PFSK-1 (cell line): ENCODE measurements at regions not wholly inside any gene's neighbourhood (a gene's known extent, or its start where the extent isn't known, plus 50 kb on each side); places are given as distances from the start of the nearest gene placed in this dataset.

Source experiments
- FOXP2 ChIP-seq: optimal IDR thresholded peaks from 2 replicates; pipeline ENCODE3; 2011; ENCODE audit warnings: borderline replicate concordance, control low read depth, inconsistent platforms; ENCODE audit not compliant: insufficient read depth; ENCODE audit errors: extremely low read length, extremely low read depth
- POLR2AphosphoS5 ChIP-seq: IDR thresholded peaks from 2 replicates; pipeline ENCODE4 v1.6.1; 2012; ENCODE audit warnings: low read depth, mild to moderate bottlenecking, control low read depth, low read length, moderate library complexity
- SIN3A ChIP-seq: IDR thresholded peaks from 2 replicates; pipeline ENCODE4 v1.6.1; 2012; ENCODE audit warnings: mild to moderate bottlenecking, low read length, moderate library complexity, borderline replicate concordance; ENCODE audit not compliant: insufficient read depth
- TAF1 ChIP-seq: IDR thresholded peaks from 2 replicates; pipeline ENCODE4 v1.6.1; 2012; ENCODE audit warnings: low read length, control low read depth, borderline replicate concordance; ENCODE audit not compliant: insufficient read depth
- TF ChIP-seq, protein P1 (sequence below), 2 experiments: IDR thresholded peaks; 2 replicates each; pipeline versions ENCODE4 v1.6.1 to v1.8.0; 2011 to 2012; ENCODE audit warnings: low read depth in 2 of 2, low read length in 2 of 2, control low read depth in 1 of 2, inconsistent platforms in 1 of 2, mild to moderate bottlenecking in 1 of 2, moderate library complexity in 1 of 2; ENCODE audit not compliant: insufficient read depth in 1 of 2

GRCh38 chr19:29016353-29016752 is 196.6 kb downstream of the UQCRFS1 start:
- TF ChIP-seq FOXP2 (no peak), SIN3A (no peak), TAF1 (no peak), POLR2AphosphoS5 (no peak)
- TF ChIP-seq, protein P1, sequence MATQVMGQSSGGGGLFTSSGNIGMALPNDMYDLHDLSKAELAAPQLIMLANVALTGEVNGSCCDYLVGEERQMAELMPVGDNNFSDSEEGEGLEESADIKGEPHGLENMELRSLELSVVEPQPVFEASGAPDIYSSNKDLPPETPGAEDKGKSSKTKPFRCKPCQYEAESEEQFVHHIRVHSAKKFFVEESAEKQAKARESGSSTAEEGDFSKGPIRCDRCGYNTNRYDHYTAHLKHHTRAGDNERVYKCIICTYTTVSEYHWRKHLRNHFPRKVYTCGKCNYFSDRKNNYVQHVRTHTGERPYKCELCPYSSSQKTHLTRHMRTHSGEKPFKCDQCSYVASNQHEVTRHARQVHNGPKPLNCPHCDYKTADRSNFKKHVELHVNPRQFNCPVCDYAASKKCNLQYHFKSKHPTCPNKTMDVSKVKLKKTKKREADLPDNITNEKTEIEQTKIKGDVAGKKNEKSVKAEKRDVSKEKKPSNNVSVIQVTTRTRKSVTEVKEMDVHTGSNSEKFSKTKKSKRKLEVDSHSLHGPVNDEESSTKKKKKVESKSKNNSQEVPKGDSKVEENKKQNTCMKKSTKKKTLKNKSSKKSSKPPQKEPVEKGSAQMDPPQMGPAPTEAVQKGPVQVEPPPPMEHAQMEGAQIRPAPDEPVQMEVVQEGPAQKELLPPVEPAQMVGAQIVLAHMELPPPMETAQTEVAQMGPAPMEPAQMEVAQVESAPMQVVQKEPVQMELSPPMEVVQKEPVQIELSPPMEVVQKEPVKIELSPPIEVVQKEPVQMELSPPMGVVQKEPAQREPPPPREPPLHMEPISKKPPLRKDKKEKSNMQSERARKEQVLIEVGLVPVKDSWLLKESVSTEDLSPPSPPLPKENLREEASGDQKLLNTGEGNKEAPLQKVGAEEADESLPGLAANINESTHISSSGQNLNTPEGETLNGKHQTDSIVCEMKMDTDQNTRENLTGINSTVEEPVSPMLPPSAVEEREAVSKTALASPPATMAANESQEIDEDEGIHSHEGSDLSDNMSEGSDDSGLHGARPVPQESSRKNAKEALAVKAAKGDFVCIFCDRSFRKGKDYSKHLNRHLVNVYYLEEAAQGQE (IDR thresholded peaks at IDR 0.05; ENCODE audit: insufficient read depth in 1 of 2, low read depth in 2 of 2, low read length in 2 of 2): no peak

DNA sequence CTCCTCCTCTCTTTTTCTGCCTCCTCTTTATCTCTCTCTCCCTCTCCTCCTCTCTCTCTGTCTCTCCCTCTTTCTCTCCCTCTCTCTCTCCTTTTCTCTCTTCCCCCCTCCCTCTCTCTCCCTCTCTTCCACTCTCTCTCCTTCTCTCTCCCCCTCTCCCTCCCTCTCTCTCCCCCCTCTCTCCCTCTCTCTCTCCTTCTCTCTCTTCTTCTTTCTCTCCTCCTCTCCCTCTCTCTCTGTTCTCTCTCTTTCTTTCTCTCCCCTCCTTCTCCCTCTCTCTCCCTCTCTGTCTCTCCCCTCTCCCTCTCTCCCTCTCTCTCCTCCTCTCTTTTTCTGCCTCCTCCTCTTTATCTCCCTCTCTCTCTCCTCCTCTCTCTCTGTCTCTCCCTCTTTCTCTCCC is 197.4 kb downstream of the UQCRFS1 start:
- TF ChIP-seq, protein P1 (IDR thresholded peaks at IDR 0.05; ENCODE audit: insufficient read depth in 1 of 2, low read depth in 2 of 2, low read length in 2 of 2): no peak
- TF ChIP-seq SIN3A: no peak
- no peak for TF ChIP-seq POLR2AphosphoS5
- no peak for TF ChIP-seq FOXP2
- no peak for TF ChIP-seq TAF1

DNA sequence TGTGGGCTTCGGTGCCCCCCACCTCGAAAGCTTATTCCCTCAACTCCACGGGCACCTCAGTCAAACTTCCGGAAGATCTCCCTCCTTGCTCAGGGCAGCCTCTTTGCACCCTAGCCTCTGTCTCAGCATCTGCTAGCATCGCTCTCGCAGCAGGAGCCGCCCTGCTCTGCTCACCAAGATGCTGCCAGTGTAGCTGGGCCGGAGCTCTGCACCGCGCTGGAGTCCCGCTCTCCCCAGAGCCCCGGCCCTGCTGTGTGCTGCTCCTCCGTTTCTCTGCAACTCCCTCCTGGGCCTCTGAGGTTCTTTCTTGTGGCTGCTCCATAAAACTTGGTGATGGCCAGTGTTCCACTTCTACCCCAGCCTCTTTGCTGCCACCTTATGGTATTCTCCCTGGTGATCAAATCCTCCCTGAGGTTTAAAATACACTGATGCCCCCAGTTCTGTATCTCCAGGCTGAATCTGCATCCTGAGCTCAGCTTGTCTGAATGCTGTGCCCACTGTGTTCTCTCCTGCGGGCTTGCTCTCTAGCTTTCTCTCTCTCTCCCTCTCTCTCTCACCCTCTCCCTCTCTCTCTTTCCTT is 198.0 kb downstream of the UQCRFS1 start:
- TF ChIP-seq SIN3A: no peak
- no peak for TF ChIP-seq POLR2AphosphoS5
- no peak for TF ChIP-seq TAF1
- TF ChIP-seq, protein P1 (IDR thresholded peaks at IDR 0.05; ENCODE audit: insufficient read depth in 1 of 2, low read depth in 2 of 2, low read length in 2 of 2): no peak
- TF ChIP-seq FOXP2: no peak

DNA sequence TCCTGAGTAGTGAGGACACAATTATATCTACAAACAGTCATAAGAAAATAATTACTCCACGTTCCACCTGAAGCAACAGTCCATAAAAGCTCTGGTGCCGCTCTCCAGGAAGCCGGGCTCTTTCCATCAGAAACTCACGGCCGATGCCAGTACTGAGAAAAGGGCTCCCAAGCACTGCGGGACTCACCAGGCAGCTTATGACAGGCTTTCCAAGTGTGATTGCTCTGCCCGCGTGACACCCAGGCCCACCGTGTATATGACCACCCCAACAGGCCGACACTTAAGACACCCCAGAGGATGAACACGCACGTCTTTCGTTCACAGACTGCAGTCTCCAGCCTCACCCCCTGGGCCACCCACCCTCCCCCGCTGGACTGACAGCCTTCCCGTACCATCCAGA is 199.0 kb downstream of the UQCRFS1 start:
- TF ChIP-seq TAF1: no peak
- TF ChIP-seq, protein P1 (IDR thresholded peaks at IDR 0.05; ENCODE audit: insufficient read depth in 1 of 2, low read depth in 2 of 2, low read length in 2 of 2): no peak
- TF ChIP-seq POLR2AphosphoS5: no peak
- no peak for TF ChIP-seq FOXP2
- TF ChIP-seq SIN3A: no peak

DNA sequence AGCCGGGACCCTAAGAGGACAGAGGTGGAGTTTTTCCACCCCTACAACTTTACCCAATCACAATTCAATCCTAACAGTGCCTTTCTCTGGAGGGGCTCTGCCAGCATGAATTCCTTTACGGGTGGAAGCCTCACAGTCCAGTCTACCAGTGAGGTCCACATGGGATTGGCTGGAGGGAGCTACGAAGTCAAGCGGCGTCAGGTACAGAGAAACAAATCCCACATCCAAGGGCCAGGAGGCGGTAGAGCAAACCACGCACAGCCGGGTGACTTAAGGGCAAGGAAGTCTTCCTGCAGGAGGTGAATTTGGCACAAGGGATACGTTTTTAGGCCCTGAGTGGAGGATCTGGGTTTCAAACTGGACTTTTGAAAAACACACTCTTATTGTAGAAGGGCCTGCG is 199.6 kb downstream of the UQCRFS1 start:
- TF ChIP-seq POLR2AphosphoS5 (no peak), FOXP2 (no peak), SIN3A (no peak), TAF1 (no peak)
- TF ChIP-seq, protein P1 (IDR thresholded peaks at IDR 0.05; ENCODE audit: insufficient read depth in 1 of 2, low read depth in 2 of 2, low read length in 2 of 2): no peak
